HG03095 (cell line): ENCODE measurements at regions not wholly inside any gene's neighbourhood (a gene's known extent, or its start where the extent isn't known, plus 50 kb on each side); places are given as distances from the start of the nearest gene placed in this dataset.
"Not testable (repeated sequence)": the region's sequence is repeated elsewhere in the genome, so short reads cannot be mapped to it uniquely, and the experiment has no call there.

Experiments
- ATAC-seq: cut with Tn5 transposase; IDR thresholded peaks from one replicate; pipeline ENCODE4 v1.9.1; 2021; ENCODE audit warnings: moderate library complexity; ENCODE audit not compliant: unreplicated experiment

GRCh38 chr1:101366513-101367215, 129.8 kb downstream of the S1PR1 start:
- ATAC-seq = no peak

- ATAC-seq = no peak
Observed at GRCh38 chr1:101367630-101368029, 130.8 kb downstream of the S1PR1 start.

- no peak for ATAC-seq
Observed at GRCh38 chr1:101370488-101370887, 133.7 kb downstream of the S1PR1 start.

- peak; percentile 96 for ATAC-seq
Observed at GRCh38 chr1:101371259-101371658, 134.4 kb downstream of the S1PR1 start.

DNA sequence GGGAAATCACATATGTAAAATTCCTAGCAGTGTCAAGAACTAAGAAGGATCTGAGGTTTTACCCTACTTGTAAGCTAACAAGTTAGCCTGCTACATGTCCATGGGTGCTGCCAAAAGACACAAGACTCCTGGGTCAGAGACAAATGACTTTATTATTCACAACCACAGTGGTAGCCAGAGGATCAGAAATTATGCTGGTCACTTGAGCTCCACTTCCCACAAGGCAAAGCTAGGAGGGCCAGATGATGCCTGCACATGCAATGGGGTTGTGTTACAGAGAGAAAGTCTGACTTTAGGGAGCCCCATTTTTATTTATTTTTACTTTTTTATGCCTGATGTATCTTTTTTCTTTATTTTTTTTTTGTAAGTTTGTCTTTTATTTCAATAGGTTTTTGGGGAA, 136.8 kb downstream of the S1PR1 start:
- ATAC-seq = no peak

DNA sequence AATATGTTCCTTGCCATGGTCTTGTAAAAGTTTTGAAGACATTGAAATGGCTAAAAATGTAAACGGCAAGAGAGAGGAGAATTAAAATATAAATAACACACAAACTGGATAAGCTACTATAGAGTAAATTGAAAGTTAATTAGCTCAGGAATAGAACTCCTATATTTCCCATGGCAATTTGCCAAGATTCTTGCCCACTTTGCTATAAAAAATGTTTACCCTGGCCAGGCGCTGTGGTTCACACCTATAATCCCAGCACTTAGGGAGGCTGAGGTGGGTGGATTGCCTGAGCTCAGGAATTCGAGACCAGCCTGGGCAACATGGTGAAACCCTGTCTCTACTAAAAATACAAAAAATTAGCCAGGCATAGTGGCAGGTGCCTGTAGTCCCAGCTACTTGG, 138.6 kb downstream of the S1PR1 start:
- not testable (repeated sequence) for ATAC-seq

DNA sequence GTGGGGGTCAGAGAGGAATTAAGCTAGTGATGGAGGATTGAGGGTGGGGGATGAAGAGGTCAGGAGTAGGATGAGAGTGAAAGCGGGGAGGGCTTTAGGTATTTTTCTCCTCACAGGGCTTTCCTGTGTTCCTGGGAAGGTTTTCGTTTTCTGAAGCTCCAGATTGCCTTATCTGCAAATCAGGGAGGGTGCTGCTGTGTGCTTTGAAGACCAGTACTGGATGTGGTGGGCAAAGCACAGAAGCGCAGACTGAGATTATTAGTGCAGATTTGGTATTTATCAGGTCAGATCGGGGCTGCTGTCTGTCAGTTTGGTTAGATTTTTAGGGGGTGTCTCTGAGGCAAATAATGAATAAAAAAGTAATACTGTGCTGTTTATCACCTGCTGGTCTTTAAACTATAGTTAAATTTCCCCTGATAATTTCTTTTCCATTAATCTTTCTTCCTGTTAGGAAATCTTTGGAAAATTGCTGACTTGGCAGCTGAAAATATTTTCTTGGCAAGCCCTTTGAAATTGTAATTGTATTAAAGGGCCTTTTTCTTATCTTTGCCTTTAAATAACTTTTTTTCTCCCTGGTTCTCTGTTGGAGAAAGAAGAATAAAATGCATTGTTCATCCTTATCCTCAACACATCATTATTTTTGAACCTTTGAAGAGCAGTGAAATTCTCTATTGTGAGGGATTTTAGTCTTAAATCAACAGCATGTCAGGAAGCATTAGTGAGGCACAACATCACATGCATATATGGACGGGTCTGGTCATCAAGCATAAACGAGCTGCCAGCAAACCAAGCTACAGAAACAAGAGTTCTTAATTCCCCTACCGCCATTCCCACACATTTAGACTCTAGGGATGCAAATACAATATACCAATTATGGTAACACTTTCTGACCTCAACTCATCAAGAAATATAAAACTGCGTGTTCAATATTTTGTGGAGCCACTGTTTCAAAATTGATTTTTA, 139.6 kb downstream of the S1PR1 start:
- ATAC-seq = no peak

DNA sequence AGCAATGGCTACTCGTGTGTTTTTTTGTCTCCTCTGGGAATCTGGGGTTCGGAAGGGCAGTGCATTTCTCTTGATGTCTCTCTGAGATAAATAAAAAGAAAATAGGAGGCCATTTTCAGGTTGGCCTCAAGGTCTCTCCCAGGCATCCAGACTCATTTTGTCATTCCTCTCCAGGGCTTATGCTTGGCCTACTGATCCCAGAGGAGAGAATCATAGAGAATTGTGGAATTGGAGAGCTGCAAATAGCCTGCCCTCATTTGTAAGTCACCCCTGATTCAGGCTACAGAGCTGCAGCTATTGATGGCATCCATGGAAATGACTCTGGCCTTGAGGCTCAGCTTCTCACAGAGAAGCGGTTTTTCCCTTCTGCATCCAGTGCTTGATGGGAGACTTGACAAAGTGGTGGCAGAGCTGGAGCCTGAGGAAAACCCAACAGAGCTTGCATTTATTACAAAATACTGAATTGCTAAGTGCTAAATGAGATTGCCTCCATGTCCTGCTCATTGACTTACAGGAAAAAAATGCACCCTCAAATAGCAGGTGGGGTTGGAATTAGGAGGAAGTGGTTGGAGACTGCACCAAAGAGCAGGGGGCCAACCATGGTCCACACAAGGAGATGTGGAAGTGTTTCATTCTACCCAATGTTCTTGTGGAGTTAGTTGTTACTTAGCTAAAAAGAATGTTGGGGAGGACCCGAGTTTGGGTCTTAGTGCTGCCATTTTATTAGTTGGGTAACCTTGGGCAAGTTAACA, 140.4 kb downstream of the S1PR1 start:
- no peak for ATAC-seq

- no peak for ATAC-seq
Observed at GRCh38 chr1:101379037-101379436, 142.2 kb downstream of the S1PR1 start.

DNA sequence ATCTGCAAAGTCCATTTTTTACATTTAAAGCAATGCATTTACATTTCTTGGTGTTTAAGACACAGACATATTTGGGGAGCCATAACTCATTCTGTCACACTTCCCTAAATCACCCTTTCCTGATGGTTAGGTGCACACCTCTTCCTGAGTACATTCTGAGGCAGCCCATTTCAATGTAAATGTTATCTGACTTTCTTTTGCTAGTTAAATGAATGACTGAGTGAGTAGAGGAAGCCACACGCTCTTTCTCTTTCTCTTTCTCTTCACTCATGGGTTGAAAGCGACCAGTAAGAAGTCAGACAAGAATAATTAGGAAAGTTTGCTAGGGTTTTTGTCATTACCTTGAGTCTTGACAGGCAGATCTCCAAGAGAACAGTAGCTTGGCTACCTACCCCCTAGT, 143.1 kb downstream of the S1PR1 start:
- ATAC-seq = peak; percentile 95

DNA sequence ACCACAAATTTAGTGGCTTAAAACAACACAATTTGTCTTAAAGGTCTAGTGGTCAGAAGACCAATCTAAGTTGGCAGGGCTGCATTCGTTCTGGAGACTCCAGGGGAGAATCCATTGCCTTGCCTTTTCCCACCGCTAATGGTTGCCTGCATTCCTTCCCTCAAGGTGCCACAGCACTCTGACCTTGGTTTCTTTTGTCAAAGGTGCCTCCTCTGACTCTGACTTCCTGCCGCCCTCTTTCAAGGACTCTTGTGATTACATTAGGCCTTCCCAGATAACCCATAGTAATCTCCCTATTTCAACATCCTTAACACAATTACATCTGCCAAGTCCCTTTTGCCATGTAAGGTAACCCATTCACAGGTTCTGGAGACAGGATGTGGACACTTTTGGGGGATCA, 145.3 kb downstream of the S1PR1 start:
- no peak for ATAC-seq

DNA sequence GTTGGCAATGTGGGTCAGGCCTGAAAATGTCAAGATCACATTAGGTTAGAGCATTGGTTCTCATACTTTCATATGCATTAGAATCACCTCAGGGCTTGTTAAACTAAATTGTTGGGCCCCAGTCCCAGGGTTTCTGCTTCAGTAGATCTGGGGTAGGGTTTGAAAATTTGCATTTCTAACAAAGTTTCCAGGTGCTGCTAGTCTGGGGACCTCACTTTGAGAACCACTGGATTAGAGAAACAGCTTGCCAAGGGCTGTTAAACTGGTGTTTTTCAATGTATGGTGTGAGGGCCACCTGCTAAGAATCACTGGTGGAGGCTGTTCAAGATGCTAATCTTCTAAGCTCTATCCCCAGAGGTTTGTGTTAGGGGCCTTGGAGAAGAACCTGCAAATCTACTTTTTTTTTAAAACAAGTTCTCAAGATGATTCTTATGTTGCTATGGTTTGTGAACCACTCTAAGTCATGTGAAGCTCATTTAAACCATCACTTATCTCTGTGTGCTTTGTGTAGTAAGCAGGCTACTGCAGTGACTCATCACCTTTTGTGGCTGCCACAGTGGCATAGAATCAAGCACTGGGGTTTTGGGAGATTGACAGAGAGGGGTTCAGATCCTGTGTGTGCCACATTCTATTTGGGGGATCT, 152.2 kb downstream of the S1PR1 start:
- peak; percentile 89 for ATAC-seq

- ATAC-seq = no peak
Observed at GRCh38 chr1:101389547-101389929, 152.7 kb downstream of the S1PR1 start.

GRCh38 chr1:101392552-101392951, 155.7 kb downstream of the S1PR1 start:
- ATAC-seq = no peak

- ATAC-seq = no peak
Observed at GRCh38 chr1:101394041-101394440, 157.2 kb downstream of the S1PR1 start.

- no peak for ATAC-seq
Observed at GRCh38 chr1:101399222-101399621, 162.4 kb downstream of the S1PR1 start.

GRCh38 chr1:101406271-101406670, 169.5 kb downstream of the S1PR1 start:
- no peak for ATAC-seq

- no peak for ATAC-seq
Observed at GRCh38 chr1:101406681-101407080, 169.9 kb downstream of the S1PR1 start.

DNA sequence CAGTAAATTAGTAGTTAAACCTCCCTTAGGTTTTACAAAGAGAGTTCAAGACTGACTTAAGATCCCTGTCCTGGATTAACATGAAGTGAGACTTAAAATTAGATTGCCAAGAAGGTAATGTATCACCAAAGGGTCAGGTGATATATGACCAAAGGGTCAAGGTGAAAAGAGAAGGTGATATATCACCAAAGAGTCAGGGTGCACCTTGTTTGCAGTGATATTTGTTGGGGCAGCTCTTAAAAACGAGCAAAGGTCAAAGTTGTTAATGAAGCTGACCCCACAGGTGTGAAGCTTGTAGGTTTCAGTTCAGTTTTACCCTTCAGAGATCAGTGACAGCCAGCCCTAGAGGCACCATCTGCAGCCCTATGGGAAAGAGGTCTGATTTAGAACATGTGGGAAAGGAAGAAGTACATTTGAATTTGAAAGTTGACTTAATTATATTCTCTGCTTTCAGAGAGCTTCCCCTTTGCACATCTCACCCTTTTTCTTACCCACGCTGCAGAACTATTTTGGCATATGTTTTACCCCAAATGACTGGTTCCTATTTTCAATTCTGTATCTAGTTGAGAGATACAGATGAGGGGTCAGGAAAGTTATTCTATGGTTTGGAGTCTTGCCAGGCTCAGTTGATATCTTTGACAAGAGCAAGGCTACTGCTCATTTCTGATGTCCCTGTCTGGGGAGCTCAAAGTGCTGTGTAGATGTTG, 170.8 kb downstream of the S1PR1 start:
- ATAC-seq = peak; percentile 67
